Neural progenitor cell (in vitro differentiated cells): ENCODE measurements at regions not wholly inside any gene's neighbourhood (a gene's known extent, or its start where the extent isn't known, plus 50 kb on each side); places are given as distances from the start of the nearest gene placed in this dataset.

Experiments
- CTCF ChIP-seq: fragments of 200-600 bp; sonication (generic); IDR thresholded peaks from 2 replicates; pipeline ENCODE4 v1.5.1; 2017; ENCODE audit warnings: antibody characterized with exemption, mild to moderate bottlenecking
- EZH2phosphoT487 ChIP-seq: fragments of 200-600 bp; sonication (generic); IDR thresholded peaks from 2 replicates; pipeline ENCODE4 v1.6.1; 2017; ENCODE audit warnings: antibody characterized with exemption

- TF ChIP-seq CTCF = no peak
- no peak for TF ChIP-seq EZH2phosphoT487
Measured at GRCh38 chr11:92167571-92167970, 57.0 kb upstream of the FAT3 start.
